Activated CD4-positive, alpha-beta T cell treated with anti-CD3 and anti-CD28 coated beads, Interleukin-2, amount 50 U/mL, for 4 hours (primary cell): ENCODE measurements at regions not wholly inside any gene's neighbourhood (a gene's known extent, or its start where the extent isn't known, plus 50 kb on each side); places are given as distances from the start of the nearest gene placed in this dataset.

Experiments used
- DNase-seq, 2 experiments: peaks; one replicate each; pipeline ENCODE4 v3.0.0-alpha.2; 2020

DNA sequence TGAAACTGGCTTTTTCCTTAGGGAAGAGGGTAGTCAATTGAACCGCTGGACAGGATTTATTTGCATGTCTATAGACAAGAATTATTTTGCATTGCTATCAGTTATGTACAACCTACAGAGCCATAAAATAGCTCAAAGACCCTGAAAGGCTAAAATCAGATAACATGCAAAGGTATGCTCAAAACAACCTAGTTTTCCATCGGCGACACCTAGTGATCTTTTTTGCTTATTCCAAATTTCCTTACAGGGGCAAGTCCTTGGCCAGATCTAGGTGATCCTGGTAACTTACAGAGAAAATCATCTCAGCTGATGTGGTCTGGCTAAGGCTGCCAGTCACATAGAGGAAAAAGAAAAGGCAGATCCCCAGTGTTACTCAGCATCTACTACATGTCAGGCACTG, 141.2 kb upstream of the RPL38 start:
- DNase-seq, result no peak

DNA sequence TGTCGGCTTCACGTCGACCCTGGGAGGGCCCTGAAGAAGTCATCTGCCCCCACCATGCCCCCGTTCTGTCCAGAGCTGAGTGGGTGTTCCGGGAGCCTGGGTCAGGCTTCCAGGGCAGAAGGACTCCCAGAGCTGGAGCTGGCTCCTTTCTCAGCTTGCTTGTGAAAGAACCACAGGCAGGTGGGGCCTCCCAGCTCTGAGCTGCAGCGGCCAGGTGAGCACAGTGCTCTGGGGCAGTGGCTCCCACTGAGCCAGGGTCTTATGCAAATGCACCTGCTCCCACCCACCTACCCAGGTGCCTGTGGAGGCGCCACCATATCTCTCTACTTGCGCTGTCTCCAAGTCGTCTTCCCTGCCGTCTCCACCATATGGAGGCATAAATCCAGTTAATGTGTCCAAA, 140.0 kb upstream of the RPL38 start:
- DNase-seq, result no peak

DNA sequence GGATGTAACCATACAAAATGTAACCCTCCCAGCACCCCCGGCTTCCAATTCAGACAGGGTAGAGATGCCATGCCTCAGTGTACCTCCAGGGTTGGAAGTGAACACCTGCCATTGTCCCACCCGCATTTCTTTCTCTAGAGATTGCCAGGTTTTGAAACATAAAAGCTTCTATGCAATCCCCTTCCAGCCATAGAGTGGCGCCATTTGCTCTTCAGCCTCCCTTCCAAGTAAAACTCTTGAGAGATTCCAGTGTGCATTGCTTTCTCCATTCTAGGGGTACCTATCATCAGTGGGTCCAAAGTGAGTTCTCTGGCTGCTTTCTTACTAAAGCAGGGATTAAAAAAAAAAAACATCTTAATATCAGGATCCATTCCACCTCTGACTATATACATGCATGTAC, 133.1 kb upstream of the RPL38 start:
- DNase-seq, result no peak

DNA sequence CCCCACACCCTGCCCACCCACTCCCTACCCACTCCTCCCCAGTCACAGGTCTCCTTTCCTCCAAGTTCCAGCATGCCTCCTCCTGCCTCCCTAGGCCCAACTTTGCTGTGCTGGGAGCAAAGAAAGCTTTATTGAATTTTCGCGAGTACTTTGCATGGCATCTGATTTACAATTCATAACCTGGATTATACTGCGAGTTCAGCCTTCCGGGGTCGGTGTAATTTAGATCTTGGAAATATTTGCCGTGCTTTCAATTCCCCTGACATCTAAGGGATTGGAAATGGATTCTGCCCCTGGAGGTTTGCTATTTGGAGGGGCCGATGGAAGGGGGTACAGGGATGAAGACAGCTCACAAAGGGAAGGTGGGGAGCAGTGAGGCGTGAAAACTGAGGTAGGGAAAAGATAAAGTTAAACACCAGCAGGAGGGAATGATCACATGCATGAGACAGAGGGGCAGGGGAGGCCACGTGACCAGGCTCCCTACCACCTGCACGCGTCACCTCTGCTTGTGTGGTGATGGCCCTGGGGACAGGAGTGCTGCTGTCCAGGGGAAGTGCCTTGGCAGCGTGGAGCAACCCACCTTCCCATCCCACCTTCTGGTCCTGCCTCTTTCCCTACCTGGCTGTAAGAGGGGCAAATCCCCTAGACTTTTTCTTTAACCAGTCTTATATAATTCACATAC, 132.3 kb upstream of the RPL38 start:
- DNase-seq, result no peak

DNA sequence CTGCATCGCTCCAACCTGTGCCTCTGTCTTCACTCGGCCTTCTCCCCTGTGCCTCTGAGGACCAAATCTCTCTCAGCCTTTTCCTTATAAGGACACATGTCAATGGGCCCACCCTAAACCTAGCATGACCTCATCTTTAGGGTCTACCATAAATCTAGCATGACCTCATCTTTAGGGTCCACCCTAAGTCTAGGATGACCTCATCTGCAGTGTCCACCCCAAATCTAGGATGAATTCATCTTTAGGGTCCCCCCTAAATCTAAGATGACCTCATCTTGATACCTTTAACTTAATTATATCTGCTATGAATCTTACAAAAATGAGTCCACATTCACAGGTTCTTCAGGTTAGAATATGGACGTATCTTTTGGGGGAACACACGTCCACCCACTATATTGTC, 131.1 kb upstream of the RPL38 start:
- no peak for DNase-seq

DNA sequence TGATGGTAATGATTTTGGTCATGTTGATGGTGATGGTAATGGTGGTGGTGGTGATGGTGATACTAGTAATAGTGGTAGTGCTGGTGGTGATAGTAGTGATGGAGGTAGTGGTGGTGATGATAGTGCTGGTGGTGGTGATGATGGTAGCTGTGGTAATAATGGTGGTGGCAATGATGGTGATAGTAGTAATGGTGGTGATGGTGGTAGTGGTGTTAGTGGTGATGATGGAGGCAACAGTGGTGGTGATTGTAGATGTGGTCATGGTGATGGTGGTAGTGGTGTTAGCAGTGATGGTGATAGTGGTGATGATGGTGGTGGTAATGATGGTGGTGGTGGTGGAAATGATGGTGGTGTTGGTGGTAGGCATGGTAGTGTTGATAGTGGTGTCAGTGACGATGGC, 127.0 kb upstream of the RPL38 start:
- DNase-seq, result no peak

DNA sequence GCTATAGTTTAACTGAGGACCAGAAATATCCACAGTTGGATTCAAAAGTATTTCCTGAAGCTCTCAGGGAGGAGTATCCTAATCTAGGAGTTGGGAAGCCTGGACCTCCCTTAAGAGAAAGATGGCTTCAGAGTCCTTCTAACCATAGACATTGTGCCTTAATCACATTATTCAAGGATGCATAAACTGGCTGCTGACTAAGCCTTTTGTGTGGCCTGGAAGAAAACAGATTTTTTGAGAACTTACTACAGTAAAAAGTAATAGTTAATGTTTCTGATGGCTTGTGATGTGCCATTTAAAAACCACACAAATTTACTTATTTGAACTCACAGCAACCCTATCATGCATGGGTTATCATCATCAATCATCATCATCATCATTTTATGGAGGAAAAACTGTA, 126.2 kb upstream of the RPL38 start:
- DNase-seq, result no peak

DNA sequence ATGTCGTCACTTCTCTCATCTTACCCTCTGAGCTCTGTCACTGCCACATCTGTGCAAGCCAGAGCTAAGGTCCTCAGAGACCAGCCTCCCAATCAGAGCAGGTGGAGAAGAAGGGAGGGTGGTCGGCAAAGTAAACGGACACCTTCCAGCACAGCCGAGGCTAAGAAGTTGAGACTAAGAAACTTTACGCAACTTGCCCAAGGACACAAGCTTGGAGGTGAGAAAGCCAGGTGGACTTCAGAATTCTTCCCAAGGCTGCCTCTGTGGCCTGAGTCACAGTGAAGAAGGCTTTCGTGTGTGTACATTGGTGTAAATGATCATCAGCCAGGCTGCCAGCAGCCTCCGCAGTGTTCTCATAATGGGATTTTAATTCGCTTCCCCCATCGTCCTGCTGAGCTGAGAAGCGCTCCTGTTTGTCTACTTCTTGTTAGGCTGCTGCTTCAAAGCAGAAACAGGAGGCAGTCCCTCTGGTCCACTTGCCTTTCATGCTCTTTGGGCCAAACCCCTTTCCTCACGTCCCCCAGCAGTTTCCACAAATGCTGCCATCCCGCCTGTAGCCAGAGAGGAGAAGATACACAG, 125.0 kb upstream of the RPL38 start:
- DNase-seq, result no peak

DNA sequence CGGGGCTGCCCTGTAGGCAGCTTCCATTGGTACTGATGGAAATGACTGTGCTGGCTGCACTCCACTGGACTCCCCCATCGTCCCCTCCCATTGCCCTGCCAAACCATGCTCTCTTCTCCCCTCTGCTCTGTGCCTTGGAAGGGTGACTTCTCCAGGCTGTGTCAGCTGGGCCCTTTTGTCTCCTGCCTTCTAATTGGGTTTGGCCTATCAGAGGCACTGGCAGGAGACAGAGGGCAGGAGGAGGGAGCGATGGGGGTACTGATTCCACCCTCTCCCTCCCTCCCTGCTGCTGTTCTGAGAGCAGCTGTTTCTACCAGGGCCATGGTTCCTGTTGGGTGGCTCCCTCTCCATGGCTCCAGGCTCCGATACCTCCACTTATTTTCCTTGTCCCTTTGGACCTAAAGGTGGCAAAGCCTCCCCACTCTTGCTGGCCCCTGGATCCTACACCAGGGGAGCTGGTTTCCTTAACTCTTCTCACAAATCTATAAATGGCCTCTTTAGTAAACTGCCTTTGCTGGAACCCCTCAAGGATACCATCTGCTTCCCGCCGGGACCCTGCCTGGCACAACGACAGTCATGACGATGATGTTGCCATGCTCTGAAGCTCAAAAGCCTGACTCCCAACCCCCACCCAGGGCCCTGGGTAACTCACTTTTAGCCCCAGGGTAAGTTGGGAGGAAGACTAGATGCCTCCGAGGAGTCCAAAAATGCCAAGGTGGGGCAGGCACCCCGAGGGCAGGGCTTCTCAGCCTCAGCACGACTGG, 123.8 kb upstream of the RPL38 start:
- no peak for DNase-seq

DNA sequence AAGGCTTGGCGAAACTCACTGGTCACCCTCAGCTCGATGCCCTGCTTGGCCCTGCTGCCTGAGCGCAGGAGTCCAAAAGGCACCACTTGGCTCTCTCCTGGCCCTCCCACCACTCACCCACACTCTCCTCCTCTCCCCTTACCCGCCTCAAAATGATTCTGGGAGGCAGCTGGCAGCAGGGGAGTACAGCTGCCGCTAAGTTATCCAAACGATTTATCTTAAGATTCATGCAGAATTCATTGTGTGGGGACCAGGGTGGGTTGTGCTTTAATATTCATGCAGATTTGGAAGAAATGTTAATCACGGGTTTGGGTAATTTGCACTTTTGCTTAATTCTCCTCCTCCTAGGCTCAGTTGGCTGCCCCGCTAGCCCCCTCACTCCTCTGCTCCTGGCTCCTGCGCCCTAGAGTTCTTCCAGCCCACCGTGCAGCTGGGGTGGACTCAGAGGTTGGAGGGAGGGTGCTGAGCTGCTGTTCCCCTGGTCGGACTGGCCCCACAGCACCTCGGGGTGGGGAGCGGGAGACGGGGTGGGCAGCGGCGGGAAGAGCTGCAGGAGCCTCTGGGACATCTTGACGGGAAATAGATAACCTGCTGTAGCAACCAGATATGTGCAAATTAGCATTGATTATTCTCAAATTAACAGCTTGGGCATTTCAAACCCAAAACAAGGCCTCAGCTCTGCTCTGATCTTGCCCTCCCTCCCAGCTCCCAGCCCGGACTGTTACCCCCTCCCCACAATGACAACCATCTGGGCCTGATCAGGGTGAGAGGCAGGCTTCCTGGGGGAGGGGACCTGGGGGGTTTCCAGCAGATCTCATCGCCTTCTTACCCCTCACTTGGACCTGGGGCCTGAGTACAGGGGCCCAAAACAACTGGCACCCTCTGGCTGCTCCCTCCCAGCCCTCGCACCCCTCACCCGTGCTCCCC, 122.6 kb upstream of the RPL38 start:
- no peak for DNase-seq

DNA sequence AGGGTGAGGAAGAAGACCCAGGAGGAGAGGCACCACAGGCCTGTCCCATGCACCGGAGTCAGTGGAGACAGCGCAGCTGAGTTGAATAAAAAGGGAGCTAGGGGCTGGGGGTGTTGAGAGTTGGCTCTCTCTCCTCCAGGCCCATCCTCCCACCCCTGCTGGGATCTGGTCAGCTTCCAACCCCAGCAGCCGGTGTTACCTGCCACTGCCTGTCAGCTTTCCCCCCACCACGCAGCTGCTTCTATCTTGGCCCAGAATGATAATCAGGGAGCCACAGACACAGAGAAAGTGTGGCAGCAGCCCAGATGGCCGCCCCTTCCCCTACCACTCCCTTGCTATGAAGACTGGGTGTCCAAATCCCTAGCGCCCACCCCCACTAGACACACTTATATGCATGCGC, 120.6 kb upstream of the RPL38 start:
- no peak for DNase-seq

DNA sequence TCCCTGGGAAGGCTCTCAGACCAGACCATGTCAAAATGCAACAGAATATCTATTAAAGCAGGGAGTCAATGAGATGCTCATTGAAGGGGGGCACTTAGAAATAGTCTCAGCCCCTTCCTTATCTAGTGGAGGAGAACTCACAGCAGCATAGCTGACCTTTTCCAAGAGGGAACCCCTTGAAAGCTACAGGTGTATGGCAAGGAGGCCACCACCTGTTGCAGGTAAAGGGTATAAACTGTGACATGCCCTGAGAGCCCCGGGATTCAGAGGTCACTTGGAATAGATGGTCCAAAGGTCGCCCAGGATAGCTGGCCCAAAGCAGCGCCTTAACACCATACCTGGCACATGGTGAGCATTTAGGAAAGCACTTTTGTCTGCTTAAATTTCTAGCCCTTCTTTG, 120.2 kb upstream of the RPL38 start:
- no peak for DNase-seq

DNA sequence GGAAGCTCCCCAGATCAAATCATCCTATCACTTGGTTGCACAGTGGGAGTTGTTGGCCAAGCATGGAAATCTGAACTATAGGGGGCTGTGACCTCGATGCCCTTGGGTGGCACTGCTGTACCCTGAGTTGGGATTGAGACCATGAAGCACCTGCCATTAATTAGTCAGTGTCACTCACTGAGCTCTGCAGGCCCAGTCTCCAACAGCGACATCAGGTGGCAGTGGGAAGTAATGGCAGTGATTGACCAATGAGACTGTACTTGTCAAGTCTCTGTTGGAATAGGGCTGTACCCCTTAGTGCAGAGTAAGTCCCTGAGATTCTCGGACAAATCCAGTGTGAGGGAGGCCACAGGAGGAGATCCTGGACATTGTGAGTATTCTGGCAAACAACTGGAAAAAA, 118.0 kb upstream of the RPL38 start:
- DNase-seq, result no peak

DNA sequence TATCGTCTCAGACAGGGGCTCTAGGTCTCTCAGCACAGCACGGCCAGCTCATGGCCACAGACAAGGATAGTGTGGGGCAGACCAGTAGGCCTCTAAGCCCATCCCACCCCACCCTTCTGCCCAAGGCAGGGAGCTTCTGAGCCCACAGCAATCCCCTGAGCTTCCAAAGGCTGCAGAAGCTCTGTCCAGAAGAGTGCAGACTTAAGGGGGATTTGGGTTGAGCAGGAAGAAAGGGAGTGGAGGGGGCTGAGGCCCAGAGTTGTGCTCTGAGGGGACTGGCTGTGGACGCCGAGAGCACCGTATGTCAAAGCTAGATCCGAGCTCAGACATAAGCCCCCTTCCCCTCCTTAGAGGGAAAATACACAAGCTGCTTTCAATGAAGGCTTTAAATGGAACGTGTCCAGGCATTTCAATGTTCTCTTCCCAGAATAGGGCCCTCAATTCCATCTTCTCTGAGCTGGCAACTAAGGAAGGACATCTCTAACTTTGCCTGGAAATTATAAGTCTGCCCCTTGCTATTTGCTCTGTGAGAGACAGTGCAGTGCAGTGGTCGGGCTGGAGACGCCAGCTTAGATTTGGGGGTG, 116.4 kb upstream of the RPL38 start:
- DNase-seq, result no peak

DNA sequence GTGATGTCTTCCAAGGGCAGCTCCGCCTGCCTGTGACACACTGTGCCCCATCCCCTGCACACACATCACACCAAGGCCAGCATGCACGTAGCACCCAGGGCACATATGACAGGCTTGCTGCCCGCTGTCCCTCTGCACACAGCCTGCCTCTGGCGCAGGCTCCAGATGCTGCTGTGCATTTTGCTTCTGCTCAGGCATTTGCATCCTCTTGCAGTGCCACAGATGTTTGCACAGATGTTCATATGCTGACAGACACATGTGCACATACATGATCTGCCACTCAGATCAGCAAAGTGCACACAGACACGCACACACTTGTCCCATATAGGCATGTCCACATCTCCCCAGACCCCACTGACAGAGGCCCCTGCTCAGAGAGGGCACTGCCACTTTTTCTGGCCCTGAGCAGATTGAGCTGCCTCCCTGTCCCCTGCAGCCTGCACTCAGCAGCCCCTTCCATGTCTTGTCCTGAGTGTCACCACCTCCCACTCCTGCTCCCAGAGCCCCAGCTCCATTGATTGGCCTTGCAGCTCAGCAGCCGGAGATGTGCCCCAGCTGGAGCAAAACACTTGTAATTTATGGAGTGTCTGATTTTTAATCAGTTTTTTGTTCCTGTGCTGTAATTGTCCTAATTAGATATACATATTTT, 115.1 kb upstream of the RPL38 start:
- DNase-seq, result no peak

DNA sequence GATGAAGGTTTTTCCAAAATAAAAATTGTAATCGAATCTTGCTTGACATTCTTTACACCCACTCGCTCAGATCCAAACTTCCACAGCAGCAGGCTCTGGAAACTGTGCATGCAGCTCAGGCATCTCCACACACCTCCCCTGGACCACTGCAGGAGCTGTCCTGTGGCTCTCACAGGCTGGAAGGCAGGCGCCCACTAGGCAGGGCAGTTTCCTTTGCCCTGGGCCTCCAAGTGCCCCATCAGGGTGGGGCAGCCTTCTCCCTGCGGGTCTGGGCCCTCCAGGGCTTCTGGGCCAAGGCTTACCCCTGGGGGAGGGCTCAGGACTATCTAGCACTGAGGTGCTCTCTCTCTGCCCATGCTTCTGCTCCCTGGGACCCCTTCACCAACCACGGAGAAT, 114.5 kb upstream of the RPL38 start:
- DNase-seq, result no peak

DNA sequence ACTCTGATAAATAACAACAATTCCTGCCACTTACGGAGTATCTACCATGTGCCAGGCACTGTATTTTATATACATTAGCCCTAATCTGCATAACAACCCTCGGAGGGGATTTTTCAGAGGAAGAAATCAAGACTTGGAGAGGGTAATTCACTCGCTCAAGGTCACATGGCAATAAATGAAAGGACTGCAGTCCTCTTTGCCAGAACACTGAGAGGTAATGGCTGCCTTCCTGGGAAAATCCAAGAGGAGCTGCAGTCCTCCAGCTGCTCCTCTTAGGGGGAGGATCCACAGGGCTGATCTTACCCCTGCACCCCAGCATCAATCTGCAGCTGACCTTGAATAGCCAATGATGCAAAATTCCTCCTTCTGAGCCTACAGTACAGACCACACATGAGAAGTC, 114.1 kb upstream of the RPL38 start:
- no peak for DNase-seq

DNA sequence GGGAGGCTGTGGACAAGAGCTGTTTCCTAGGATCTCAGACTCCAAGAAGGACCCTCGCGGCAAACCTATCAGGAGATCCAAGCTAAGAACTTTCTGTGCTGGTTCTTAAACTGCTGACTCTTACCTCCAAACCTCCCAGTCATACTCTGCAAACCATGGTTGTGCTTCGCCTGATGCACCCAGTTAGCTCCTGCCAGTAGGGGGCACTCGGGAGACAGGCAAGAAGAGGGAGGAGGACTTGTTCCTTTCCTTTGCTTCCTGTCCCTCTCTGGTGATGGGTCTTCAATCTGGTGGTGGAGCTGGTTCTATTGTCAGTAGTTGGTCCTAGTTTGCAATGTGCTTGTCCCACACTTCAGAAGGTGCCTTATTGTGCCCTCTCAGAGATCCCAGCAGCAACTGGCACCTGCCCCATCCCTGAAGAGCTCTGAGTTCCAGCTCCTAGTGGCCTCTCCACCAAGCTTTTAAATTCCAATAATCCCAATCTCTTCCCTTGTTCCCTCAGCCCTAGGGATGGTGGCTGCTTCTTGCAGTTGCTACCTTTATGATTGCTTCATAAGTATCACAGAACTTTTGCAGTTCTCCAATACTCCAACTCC, 113.5 kb upstream of the RPL38 start:
- peak in 1 of 2 experiments; percentile 10 for DNase-seq

DNA sequence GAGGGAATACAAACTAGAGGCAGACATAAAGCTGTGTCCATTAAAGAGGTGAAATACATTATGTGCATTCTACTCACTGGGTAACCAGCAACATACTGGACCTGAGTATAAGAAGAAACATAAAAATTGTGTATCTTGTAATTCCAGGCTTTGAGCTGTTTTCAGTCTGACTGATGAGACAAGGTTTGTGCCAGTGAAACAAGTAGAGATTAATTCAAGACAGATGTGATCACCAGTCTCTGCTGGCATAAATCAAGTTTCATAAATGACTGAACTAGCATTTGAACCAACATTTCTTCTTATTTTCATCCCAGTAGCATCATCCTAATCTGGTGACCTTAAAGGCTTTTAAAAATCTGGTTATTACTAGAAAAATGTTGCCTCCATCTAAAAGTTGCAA, 108.8 kb upstream of the RPL38 start:
- DNase-seq, result no peak

DNA sequence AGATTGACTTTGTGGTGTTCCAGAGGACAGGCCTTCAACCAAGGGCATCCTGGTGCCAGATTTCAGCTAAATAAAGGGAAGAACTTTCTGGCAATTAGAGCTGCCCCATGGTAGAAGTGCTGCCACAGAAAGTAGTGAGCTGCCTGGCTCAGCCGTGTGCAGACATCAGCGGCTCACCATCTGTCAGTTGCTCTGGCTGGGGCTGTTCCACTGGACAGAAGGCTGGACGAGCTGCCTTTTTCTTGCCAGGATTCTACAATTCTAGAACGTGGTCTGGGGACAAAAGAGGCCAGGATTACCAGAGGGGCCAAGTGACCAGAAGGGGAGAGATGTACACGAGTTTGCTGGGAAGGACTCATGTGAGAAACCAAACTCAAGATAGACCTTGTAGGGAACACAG, 107.0 kb upstream of the RPL38 start:
- no peak for DNase-seq

DNA sequence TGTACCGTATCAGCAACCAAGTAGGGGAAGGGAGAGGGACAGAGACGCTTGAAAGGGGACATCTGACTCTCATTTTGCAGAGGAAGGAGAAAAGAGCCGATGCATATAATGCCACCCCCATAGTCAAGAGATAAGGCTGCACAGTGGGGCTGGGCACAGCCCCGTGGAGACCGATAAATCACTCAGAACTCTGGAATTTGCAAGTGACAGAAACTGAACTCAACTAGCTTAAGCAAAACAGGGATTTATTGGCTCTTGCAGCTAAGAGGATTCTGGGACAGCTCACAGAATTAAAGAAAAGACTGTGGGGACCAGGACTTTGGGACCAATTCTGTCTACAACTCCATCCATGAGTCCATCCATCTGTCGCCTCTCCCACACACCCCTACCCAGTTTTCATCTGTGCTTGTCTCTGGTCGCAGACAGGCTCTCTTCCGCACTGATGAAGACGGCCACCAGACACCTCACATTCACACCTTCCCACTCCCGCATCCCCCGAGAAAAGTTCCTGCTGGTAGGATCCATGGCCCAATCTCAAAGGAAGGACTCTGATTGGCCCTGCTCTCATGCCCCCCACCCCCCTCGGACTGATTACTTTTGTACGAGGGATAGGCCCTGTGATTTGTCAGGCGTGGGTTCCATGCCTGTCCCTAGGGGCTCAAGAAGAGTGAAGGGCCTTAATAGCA, 105.9 kb upstream of the RPL38 start:
- DNase-seq, result no peak
